Globus pallidus (tissue), 1 donor: ENCODE measurements at regions not wholly inside any gene's neighbourhood (a gene's known extent, or its start where the extent isn't known, plus 50 kb on each side); places are given as distances from the start of the nearest gene placed in this dataset.
"Not testable (repeated sequence)": the region's sequence is repeated elsewhere in the genome, so short reads cannot be mapped to it uniquely, and the experiment has no call there.

Source experiments
- DNase-seq: peaks from one replicate; pipeline ENCODE4 v3.0.0-alpha.2; 2015; ENCODE audit warnings: low spot score

DNA sequence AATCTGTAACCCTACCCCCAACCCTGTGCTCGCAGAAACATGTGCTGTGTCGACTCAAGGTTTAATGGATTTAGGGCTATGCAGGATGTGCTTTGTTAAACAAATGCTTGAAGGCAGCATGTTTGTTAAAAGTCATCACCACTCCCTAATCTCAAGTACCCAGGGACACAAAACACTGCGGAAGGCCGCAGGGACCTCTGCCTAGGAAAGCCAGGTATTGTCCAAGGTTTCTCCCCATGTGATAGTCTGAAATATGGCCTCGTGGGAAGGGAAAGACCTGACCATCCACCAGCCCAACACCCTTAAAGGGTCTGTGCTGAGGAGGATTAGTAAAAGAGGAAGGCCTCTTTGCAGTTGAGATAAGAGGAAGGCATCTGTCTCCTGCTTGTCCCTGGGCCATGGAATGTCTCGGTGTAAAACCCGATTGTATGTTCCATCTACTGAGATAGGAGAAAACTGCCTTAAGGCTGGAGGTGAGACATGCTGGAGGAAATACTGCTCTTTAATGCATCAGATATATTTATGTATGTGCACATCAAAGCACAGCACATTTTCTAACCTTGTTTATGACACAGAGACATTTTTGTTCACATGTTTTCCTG is 94.4 kb downstream of the LSM3 start:
- not testable (repeated sequence) for DNase-seq

DNA sequence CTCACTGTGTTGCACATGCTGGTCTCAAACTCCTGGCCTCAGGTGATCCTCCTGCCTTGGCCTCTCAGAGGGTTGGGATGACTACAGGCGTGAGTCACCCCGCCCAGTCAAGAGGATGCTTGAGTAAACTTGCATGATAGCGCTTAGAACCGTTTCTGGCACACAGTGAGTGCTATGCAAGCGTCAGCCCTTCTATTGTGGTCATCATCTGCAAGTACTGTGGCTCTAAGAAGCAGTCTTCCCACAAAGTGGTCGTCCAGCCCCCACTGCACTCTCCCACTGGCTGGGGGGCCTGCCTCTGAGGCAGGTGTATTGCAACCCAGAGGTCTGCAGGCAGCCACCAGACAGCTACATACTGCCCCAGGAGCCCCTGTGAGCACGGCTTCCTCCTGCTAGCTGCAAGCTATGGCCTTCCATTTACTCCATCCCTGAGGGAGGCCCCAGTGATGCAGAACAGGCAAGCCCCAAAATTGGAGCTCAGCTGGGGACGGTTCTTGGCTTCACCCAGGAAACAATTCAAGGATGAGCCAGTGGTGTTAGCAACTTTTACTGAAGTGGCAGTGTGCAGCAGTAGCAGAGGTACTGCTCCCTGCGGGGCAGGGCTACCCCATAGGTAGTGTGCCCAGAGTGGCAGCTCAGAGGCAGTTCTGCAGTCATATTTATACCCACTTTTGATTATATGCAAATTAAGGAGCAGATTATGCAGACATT is 95.4 kb downstream of the LSM3 start:
- no peak for DNase-seq

DNA sequence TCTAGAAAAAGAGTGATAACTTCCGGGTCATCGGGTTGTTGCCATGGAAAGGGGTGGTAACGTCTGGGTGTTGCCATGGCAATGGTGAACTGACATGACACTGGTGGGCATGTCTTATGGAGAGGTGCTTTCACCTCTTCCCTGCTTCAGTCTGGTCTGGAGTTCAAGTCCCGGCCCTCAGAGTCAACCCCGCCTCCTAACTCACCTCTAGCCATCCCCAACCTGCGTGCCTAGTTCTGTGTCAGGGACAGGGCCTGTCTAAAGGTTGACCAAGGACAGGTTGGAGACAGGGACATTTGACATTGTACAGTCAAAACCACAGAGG is 96.0 kb downstream of the LSM3 start:
- DNase-seq, result no peak

DNA sequence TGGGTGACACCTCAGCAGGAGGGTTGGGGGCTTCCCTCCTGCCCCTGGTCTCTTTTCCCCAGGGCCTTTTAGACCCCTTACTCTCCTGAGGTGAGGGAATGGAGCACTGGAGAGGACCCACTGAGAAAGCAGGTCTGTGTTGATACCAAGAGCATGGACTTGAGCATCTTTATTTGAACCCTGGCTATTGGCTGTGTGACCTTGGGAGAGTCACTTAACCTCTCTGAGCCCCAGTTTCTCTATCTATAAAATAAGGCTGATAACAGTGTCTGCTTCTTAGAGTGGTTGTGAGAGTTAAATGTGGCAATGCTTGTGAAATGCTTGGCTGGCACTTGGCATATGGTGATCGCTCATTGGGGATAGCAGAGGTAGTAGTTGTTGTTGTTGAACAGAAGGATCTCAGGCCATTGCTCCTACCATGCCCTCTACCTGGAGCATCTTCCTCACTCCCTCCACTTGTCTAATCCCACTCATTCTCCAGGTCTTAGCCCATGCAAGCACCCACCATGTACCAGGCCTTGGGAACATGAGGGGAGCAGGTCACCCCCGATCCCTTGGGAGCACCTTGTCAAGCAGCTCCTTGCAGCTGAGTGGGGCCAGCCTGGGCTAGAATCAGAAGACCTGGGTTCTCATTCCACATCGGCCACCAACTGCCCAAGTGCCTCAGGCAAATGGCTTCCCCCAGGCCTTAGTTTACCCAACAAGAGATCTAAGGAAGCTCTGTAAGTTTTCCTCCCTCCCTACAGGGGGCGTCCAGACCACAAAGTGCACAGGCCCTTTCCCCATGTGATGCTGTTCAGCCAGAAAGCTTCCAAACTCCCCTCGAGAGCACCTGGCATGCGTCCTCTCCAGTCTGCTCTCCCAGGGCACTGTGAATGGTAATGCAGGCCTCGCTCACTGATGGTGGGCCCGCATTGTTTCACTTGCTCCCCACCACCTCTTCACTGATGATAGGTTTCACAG is 96.7 kb downstream of the LSM3 start:
- DNase-seq, result no peak

DNA sequence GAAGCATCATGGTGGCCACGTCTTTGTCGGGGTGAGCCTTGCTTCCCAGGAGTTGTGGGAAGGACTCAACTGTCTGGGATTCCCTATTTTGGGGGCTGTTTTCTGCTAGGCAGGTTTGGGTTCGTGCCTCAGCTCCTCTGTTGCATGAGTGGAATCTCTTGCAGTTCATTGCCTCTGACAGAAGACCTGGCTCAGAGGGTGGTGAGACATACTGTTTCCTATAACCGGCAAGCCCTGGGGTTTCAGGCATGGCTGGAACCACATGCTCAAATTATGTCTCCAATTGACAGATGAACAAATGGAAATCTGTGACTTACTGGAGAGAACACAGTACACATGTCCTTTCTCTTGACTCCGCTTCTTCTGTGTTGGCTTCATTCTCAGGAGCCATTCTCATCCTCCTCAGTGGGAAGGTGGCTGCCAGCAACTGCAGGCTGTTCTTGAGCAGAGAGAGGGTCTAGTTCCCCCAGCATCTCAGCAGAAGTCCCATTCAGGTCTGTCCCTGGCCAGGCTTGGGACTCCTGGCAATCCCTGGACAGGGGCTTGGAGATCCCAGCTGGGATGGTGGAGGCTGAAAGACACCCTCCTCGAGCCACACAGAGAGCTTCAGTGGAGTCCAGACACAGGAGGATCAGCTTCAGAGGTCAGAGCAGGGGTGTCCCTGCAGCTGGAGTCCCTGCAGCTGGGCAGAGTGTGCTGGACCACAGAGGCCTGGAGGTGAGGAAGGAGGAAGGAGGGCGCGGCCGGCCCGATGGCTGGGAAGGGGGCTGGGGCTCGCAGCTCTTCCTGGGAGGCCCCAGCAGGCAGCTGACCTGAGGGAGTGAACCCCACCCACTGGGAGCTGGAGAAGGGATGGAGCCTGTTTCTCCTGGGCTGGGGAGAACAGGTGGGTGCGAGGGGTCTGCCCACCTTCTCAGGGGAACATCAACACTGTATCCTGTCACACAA is 97.6 kb downstream of the LSM3 start:
- no peak for DNase-seq

DNA sequence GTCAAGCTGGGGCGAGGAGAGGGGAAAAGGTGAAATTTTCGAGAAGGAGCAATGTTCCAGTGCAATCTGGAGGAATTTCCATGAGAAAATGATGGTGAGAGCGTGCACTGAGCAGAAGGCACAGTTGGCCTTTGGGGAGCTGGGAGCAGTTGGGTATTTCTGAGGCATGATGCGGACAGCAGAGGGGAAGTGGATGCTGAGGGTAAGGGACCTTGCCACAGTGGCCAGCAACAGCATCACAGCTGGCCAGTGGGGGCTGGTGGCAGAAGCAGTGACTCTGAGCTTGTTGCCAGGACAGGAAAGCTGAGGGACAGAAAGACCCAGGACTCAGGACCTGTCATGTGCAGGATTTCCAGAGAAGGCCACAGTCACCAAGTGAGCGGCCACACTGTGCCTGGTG is 98.9 kb downstream of the LSM3 start:
- no peak for DNase-seq

DNA sequence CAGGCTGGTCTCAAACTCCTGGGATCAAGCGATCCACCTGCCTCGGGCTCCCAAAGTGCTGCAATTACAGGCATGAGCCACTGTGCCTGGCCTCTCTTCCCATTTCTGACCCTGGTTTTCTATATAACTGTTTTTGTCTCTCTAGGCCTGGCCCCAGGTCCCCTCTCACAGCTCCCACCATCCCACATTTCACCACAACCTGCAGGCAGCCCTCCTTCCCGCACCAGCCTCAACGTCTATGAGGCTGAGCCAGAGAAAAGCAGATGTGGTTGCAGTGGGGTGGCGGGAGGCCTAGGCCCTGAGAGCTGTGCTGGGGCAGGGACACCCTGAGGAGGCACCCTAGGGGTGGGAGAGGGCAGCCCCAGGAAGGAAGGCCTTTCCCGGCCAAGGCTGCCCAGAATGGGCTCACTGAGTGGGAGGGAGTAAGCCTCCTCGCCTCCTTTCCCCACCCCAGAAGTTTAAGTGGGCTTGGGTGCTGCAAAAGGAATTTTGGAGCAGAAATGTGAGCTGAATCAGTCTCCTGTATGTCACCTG is 99.7 kb downstream of the LSM3 start:
- no peak for DNase-seq

DNA sequence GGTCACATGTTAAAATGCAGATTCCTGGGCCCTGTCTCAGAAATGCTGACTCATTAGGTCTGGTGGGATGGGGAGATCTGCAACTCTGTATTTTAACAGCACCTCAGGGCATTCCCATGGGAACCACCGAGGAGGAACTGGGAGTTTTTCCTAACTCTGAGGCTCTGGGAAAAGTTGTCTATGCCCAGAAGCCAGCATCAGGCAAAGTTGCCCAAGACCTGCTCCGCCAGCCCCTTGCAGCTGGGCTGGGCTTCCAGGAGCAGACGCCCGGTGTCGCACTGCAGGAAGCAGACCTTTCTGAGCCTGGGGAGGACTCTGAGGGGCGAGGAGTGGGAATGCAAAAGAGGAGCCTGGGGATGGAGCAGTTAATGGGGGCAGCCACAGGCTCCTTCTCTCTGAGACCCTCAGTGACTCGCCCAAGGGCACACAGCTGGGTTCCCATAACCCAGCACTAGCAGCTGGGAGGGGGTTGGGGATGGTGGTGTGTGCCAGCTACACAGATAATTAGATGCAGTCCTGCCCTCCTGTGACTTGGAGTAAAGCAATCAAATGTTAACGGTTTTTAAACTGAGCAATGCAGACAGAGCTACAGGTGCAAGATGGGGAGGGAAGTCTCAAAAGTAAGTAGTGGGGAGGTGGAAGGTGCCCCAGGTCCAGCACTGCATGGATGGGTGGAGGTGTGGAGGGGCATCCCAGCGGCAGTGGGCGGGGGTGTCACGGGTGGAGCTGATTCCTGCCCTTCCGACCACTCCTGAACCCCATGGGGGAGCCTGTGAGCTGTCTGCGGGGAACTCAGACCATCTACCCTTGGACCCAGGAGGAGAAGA is 100.4 kb downstream of the LSM3 start:
- DNase-seq, result no peak

DNA sequence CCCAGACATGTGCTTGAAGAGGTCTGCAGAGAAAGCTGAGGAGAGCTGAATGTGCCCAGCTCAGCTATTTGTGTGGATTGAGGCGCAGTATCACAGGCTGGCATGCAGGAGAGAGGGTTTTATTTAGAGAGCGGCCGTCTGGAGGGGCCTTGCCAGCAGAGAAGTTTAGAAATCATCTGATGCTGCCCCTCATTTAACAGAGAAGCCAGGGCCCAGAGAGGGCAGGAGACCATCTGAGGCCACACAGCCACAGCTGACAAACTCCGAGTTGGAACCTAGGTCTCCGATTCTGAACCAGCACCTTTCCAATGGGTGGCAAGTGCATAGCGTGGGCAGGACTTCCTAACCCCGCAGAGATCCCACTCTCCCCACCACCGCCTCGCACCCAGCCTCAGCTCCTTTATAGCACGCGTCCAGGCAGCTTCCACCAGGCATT is 101.0 kb downstream of the LSM3 start:
- no peak for DNase-seq

DNA sequence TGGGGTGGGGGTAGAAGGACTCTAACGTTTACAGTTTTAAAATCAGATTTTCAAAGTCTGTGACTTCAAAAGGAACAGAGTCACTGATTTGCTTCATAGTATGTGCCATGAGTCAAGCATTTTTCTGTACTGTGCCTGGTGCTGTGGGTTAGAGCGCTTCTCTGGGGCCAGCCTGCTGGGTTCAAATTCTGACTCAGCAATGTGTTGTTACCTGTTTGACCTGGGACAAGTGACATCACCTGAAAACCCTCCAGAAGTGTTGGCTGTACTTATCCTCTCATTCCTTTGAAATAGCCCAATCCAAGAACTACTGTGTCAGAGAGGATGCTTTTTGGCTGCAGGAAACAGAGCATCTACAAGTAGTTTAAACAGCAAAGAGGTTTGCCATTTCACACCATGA is 101.7 kb downstream of the LSM3 start:
- DNase-seq, result no peak

DNA sequence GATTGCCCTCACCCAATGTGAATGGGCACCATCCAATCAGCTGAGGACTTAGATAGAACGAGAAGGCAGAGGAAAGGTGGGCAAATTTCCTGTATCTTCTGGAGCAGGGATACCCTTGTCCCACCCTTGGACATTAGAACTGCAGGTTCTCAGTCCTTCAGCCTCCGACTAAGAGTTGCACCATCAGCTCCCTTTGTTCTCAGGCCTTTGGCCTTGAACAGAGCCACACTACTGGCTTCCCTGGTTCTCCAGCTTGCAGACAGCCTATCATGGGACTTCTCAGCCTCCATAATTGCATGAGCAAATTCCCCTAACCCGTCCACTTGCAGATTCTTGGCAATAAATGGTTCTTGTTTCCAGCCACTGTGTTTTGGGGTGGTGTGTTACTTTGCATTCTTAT is 102.4 kb downstream of the LSM3 start:
- no peak for DNase-seq

DNA sequence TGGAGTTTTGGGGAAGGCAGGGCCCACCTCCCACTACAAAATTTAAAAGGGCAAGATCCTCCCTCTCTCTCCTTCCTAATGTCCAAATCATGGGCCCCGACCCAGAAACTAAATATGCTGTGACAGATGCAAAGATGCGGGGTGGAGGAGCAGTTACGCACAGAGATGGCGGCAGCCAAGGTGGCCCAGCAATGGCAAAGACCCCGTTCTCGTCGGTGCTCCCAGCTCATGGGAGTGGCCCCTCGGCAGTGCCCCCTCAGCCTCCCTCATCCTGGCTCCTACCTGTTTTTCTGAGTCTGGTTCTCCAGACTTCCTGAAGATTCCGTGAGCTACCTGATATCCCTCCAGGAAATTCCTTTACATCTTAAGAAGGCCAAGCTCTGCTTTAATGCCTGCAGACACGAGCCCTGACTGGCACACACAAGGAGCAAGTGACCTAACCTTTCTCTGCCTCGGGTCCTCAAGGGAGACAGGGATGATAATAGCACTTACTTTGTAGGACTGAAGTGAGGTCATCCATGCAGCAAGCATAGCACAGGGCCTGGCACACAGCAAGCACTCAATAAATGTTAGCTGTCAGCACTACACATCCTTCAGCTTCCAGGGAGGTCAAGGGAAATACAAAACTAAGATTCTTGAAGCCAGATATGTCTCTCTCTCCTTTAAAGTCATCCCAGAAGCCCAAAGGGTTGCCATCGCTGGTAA is 103.5 kb downstream of the LSM3 start:
- DNase-seq, result no peak

DNA sequence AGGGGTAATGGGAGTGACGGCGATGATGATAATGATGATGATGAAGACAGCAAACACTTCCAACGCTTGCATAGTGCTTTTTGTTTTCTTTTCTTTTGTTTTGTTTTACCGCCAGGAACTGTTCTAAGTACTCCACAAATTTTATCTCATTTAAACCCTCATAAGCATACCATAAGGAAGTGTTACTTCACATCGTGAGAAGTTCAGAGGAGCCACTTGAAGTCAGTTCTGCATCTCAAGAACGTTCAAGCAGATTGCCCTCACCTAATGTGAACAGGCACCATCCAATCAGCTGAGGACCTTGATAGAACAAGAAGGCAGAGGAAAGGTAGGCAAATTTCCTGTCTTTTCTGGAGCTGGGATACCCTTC is 104.1 kb downstream of the LSM3 start:
- no peak for DNase-seq

DNA sequence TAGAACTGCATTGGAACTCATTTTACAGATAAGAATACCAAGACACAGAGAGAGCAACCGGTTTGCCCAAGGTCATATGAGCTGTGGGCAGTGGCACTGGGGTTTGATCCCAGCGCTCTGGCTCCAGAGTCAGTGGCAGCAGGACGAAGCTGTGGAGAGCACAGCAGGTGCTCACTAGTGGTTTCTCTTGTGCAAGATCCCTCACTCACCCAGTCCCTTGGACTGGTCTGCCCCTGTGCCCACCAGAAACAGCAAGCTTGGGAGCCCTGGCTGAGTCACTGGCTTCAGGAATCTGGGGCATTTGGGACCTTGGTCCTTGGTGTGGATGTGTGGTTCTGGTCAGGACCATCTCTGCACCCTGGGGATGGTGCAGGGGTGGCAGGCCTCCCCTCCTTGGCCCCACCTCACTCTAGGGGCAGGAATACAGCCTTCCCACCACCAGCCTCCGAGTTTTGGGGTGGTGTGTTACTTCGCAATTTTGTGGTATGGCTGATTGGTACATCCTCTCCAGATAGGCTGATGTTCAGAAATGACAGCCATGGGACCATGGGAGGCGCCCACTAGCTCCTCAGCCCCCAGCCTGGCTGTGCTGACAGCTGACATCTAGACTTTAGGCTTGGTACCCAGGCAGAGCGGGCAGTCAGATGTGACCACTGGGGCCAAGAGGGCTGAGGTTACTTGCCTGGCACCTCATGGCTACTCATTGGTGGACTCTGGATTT is 104.6 kb downstream of the LSM3 start:
- DNase-seq, result no peak

DNA sequence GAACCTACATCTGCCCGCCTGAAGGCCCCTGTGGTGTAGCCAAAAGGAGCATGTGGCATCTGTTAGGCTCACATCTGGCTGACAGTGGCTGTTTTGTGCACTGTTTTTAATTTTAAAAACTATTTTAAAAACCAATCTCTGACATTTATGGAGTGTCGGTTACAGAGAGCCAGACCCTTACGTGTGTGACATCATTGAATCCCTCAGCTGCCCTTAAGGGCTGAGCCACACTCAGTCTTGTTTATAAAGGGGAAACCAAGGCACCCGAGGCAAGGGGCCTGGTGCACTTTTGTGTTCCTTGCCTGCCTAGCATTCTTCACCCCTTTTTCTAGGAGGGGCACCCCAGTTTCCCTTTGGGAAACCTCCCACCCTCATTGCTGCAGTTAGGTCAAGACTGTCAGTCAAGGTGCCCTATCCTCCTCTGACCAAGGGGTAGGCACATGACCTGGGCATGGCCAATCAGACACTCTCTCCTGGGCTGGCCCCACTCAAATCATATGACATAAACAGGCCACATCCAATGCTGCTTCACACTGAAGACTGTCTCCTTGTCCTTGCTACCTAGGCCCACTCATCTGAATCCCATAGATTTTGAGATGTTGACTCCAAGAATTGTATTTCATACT is 105.3 kb downstream of the LSM3 start:
- DNase-seq, result no peak

DNA sequence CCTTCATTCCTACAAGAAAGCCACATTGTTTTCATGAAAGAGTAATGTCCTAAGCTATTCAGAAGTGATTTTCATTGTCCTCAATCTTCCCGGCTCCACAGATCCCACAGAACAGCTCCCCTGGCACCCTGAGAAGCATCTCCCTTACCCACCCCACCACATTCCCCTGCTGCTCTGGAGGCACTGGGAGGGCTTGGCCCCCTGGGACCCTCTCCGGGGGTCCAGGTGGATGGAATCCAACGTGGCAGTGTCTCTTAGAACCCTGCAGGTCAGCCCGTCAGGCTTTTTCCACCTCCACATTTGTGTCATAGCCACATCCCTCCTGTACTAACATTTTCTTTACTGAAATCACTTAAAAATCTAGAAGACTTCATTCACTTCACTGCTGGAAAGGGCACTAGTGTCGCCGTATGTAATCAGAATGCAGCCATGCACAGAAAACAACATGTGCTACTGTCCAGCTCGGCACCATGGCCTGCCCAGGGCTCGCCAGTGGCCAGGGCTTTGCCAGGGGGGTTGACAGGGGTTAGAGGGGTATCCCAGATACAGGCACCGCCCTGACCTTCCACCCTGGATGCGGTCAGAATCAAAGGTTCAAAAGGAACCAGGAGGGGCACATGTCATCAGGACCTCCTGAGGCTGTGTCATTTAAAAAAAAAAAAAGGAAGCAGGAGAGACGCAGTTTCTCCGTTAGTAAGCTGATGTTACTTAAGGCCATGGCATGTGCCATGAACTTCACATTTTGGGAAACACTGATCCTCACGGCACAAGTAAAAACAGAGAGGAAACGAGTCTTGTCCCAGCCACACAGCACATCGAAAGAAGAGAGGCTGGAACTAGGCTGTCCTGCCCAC is 106.3 kb downstream of the LSM3 start:
- DNase-seq, result no peak

DNA sequence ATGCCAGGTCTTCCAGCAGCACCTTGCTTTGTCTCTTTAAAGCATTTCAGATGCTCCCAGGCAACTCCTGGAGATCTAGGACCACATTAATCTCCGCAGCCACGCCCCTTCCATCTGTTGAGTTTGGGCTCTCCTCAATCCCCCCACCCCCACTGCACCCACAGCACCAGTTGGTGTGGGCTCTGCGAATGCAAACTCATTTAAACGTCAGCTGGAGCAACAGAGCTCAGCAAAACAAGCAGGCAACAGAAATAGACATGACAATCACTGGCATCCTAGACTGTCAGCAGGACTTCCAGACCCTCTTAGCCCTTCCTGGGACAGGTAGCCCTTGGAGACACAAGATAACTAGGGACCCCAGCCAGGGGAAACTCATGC is 106.9 kb downstream of the LSM3 start:
- DNase-seq, result no peak

DNA sequence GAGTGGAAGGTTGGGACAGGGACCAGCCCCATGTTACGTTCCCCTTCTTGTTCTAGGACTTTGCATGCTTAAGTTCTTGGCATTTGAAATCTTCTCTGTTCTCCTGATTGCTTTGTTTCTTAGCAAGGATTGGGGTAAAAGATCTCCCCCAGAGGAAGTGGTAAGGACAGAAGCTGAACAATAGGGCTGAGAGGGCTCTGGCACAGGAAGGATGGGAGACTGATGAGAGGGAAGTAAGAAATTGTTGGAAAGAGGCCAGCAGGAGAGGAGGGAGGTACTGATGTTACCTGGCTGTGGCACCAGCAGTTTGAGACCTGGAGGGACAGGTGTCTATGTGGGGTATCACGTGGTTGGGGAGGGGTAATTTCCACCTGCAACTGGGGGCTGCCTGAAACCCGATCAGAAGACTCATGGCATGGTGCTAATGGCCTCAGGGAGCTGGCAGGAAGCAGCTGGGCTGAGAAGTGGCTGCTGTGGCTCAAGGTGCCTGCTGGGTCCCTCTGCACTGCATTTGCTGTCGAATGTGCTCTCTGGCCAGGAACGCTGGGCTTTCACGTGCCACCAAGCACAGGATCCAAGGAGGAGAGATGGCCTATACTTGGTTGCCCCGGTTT is 108.4 kb downstream of the LSM3 start:
- no peak for DNase-seq
